Urothelium cell line (cell line): ENCODE measurements at regions not wholly inside any gene's neighbourhood (a gene's known extent, or its start where the extent isn't known, plus 50 kb on each side); places are given as distances from the start of the nearest gene placed in this dataset.
A peak's percentile ranks its signal among the peaks of the same experiment; 100 is the strongest.

Experiments
- DNase-seq: peaks from one replicate; pipeline ENCODE4 v3.0.0; 2011; ENCODE audit warnings: low spot score, mixed read lengths
- FAIRE-seq: peaks from 2 replicates; lab custom pipeline; 2011; peaks lifted over from hg19 to GRCh38; lab: Jason Lieb, UNC

- FAIRE-seq: no peak
- no peak for DNase-seq
Measured at GRCh38 chr7:25358926-25359325, 130.6 kb upstream of the NPVF start.

DNA sequence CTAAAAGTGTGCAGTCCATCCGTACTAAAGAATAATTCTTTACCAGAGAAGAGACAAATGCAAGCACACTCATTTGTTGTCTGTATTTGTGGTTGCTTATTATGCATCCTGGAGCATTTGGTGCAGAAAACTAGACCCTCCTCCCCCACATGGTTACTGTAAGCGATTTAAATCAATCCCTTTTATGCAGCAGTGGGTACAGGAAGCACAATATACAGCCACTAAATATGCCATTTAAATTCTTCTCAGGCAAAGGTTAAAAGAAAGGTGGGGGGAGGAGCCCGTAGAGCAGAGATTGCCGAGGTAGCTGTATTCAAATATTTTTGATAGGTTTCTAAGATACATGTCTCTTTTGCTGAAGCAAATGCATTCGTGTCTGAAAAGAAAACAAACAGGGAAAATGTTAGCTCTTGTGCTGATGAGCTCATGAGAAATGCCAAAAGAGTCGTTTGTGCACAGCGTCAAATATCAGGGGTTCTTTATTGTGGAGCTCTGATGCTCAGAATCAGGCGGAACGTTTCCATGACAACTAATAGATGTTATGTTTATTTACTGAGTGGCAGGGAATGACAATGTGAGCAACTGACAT is 131.3 kb upstream of the NPVF start:
- DNase-seq (no peak), FAIRE-seq (no peak)

DNA sequence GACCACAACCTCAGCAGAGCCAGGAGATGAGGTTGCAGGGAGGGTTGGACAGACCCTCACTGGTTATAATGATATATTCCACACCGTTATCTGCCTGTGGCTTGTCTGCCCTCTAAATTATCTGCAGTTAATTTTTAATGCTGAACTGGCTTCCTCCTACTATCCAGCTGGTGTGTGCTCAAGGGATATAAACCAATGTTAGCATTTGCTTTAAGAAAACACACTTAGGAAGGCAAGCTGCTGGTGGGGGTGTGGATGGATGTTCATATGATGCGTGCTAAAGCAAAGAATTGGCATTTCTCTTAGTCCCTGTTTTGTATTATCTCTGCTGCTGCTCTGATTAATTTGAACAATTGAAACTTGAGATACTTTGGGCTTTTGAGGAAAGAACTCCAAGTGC is 132.2 kb upstream of the NPVF start:
- DNase-seq (no peak), FAIRE-seq (no peak)

- DNase-seq (no peak), FAIRE-seq (no peak)
Measured at GRCh38 chr7:25361387-25361786, 133.1 kb upstream of the NPVF start.

GRCh38 chr7:25361863-25362262 is 133.6 kb upstream of the NPVF start:
- FAIRE-seq: no peak
- DNase-seq: no peak

DNA sequence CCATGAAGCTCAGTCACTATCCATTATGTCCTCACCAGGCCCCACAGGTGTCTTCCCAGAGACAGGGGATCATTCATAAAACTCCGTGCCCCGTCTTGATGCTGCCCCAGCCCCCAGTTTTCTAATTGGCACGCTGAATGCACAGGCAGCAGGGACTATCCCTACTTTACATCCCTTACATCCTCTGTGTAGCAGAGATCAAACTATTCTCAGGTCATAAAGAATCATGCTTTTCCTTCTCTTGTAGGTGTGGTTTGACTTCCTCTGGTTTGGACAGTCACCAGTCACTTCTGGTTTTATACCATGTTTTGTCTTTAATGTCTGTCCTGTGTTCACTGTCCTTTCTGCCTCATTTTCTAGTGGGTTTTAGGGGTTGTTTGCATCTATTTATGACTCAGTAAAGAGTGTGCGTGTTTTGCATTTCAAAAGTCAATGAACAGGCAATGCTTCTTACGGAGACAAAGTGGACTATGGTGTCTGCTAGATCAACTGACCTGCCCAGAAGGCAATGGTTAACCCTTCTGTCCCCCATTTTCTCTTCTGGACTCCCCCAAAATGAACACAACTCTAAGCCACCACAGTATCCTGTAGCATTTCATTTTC is 140.4 kb upstream of the NPVF start:
- no peak for FAIRE-seq
- no peak for DNase-seq

- FAIRE-seq: no peak
- no peak for DNase-seq
Measured at GRCh38 chr7:25369786-25370185, 141.5 kb upstream of the NPVF start.

- DNase-seq (no peak), FAIRE-seq (no peak)
Measured at GRCh38 chr7:25371972-25372371, 143.7 kb upstream of the NPVF start.

DNA sequence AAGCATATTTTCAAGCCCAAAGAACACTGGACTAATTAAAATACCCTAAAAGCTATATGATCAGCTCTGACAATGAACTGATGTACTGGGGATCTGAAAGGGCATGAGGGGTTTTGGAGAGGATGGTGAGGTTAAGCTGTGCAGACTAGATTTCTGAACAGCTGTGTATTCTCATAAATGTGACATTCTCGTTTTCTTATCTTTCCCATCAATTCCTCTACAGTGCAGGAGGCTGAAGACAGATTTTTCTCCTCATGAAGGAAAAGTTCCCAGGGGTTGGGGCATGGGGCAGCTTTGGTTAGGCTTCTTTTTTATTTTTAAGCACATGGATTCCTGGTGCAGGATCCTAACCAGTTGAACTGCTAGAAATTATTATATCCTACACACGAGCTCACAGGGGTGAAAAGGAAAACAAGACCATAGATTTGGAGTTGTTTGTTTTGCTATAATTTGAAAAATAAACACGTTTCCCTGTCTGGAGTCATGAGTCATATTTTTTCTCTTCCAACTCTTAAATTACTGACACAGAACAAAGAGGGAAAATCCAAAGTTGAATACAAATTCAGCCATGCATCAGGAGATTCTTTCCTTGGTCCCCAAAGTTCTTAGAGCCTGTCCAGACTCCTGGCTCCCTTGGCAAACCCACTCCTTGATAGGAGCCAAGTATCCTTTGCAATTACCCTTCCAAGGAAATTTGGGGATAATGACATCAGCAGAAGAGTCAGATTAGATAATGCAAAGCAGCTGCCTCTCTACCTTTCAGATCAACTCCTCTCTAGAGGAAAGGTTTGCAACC is 147.7 kb upstream of the NPVF start:
- FAIRE-seq (no peak), DNase-seq (no peak)

- DNase-seq: no peak
- FAIRE-seq: no peak
Measured at GRCh38 chr7:25379351-25380300, 151.3 kb upstream of the NPVF start.

DNA sequence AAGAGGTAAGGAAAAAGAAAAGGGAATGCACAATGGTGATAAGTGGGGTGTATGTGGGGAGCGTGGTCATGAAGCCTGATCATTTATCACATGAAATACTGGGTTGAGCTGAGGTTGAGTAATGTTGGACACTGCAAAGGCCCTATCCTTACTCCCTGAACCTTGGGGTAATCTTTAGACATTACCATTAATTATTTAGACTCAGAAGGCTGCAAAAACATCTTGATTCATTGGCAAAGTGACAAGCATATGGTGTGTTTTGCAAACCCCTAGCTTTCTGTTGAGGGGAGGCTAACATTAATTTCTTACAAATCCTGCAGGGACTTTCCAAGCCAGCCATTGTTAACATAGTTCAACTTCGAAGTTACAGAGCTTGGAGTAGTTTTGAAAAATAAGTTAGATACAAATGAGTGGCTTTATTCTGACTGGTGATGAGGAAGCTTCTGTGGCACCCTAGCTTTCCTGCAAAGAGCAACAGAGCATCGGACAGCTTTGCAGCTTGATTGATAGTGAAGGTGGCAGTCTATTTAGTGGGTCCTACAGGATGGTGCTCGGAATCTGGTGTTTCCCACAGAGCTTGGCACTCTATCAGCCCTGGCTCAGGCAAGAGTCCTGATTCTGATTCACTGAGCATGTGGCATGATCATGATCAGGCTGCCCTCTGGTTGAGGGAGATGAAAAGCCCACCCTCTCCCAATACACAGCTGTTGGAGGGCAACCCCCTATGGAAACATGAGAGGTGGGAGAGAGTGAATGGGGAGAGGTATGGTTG is 153.7 kb upstream of the NPVF start:
- FAIRE-seq: no peak
- no peak for DNase-seq

DNA sequence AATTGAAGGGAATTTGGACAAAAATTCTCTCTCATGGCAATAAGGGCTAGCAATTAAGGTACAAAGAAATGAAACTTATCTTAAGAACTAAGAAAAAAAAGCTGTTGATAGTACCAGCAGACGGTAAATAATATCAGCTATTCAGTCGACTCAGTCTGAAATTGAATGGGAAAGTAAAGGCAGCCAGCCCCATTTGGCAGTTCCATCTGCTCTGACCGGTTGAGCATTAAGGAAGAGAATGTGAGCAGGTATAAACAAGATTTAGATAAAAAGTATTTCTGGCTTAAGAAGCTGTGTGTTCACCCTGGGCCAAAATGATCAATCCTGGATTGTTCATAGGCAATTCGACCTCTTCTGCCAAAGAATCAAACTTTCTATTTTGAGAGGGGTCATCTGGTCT is 154.6 kb upstream of the NPVF start:
- DNase-seq (no peak), FAIRE-seq (no peak)

DNA sequence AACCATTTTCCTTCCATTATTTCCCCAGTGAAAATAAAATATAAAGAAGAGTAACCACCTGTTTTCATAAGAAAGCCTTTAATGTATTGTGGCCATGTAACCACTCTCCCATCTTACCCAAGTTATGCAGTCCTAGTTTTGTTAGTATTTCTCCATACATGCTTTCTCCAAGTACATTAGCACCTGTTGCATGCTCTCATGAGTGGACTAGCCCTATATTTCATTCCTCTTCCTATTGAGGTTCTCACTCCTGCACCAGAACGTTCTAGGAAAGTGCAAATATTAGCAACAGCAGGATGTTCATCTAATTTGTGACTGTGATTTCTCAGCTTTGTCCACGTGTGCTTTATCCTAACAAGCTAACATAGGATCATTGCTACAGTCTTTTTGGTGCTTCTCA is 155.1 kb upstream of the NPVF start:
- DNase-seq: no peak
- no peak for FAIRE-seq

GRCh38 chr7:25384788-25385505 is 156.7 kb upstream of the NPVF start:
- FAIRE-seq: no peak
- DNase-seq: no peak

- DNase-seq (no peak), FAIRE-seq (no peak)
Measured at GRCh38 chr7:25385506-25386136, 157.3 kb upstream of the NPVF start.

DNA sequence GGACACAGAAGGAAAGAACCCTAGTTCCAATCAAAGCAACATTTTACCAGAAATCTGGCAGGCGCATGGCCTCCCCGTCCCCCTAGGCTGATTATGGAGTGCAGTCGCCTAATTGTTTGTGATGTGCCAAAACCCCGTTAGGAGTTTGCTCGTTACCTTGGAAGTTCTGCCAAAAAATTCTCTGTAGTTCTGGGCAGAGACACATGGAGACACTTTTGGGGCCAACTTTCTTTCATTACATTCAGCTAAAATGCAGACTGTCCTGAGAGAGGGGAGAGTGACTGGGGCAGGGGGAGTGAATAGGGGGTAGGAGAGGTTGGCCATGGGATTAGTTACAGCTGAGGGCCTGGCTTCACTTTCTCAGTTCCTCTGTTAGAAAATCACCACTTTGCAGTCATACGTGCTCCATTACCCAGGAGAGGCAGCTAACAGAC is 158.0 kb upstream of the NPVF start:
- DNase-seq (no peak), FAIRE-seq (no peak)

GRCh38 chr7:25388681-25389080 is 160.4 kb upstream of the NPVF start:
- DNase-seq (no peak), FAIRE-seq (no peak)

DNA sequence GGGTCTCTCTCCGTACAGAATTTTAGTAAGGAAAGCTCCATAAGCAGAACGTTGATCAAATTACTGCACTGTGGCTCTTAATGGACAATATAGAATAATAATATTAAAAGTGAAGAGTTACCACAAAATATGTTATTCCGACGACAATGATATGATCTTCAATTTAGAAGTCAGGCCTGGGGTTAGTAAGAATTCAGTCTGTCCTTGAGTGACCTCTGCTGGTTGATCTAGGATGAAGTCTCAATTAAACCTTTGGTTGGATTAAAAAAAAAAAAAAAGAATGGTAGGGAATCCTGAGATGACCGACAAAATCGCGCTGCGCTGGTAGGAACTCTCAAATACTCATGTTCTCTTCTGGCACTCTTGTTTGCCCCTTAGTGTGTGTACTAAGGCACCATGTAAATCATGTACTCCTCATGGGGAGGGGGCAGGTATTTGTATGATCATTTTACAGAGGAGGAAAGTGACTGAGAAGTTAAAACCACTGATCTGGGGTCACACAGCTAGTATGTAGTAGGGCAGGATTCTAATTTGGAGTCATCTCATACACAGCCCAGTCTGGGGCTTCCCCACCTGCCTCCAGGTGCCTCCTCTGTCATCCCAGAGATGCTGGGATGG is 161.3 kb upstream of the NPVF start:
- FAIRE-seq: peak; percentile 48
- peak; percentile 61 for DNase-seq
